Fibroblast of peridontal ligament (primary cell): ENCODE measurements at regions not wholly inside any gene's neighbourhood (a gene's known extent, or its start where the extent isn't known, plus 50 kb on each side); places are given as distances from the start of the nearest gene placed in this dataset.
A peak's percentile ranks its signal among the peaks of the same experiment; 100 is the strongest.
"Not testable (repeated sequence)": the region's sequence is repeated elsewhere in the genome, so short reads cannot be mapped to it uniquely, and the experiment has no call there.

Experiments used
- DNase-seq: peaks from one replicate; pipeline ENCODE4 v3.0.0-alpha.2; 2010; ENCODE audit errors: extremely low read depth

GRCh38 chr13:83485101-83485500, 397.2 kb downstream of the SLITRK1 start:
- no peak for DNase-seq

GRCh38 chr13:83471011-83471410, 411.3 kb downstream of the SLITRK1 start:
- DNase-seq, result no peak

- DNase-seq, result peak; percentile 28
These were observed 412.0 kb downstream of the SLITRK1 start for GRCh38 chr13:83470133-83470797.

- no peak for DNase-seq
These were observed 428.6 kb downstream of the SLITRK1 start for GRCh38 chr13:83453723-83454122.

GRCh38 chr13:83453300-83453699, 429.0 kb downstream of the SLITRK1 start:
- no peak for DNase-seq

- no peak for DNase-seq
These were observed 429.9 kb downstream of the SLITRK1 start for GRCh38 chr13:83452292-83452950.

GRCh38 chr13:83450591-83450990, 431.7 kb downstream of the SLITRK1 start:
- peak; percentile 9 for DNase-seq

- DNase-seq, result peak; percentile 63
These were observed 432.4 kb downstream of the SLITRK1 start for GRCh38 chr13:83449668-83450395.

- no peak for DNase-seq
These were observed 441.8 kb downstream of the SLITRK1 start for GRCh38 chr13:83440465-83440864.

GRCh38 chr13:83439464-83439863, 442.8 kb downstream of the SLITRK1 start:
- not testable (repeated sequence) for DNase-seq

- no peak for DNase-seq
These were observed 458.4 kb downstream of the SLITRK1 start for GRCh38 chr13:83423861-83424260.

GRCh38 chr13:83423381-83423780, 458.9 kb downstream of the SLITRK1 start:
- no peak for DNase-seq

GRCh38 chr13:83414393-83414792, 467.9 kb downstream of the SLITRK1 start:
- peak; percentile 9 for DNase-seq

- peak; percentile 20 for DNase-seq
These were observed 495.7 kb downstream of the SLITRK1 start for GRCh38 chr13:83386609-83387008.

GRCh38 chr13:83378908-83379307, 503.4 kb downstream of the SLITRK1 start:
- no peak for DNase-seq

- DNase-seq, result peak; percentile 92
These were observed 504.8 kb downstream of the SLITRK1 start for GRCh38 chr13:83377491-83377890.

- no peak for DNase-seq
These were observed 509.5 kb downstream of the SLITRK1 start for GRCh38 chr13:83372786-83373185.

- DNase-seq, result no peak
These were observed 516.6 kb downstream of the SLITRK1 start for GRCh38 chr13:83365723-83366122.

GRCh38 chr13:83355041-83355440, 527.2 kb downstream of the SLITRK1 start:
- no peak for DNase-seq

GRCh38 chr13:83352391-83352790, 529.9 kb downstream of the SLITRK1 start:
- DNase-seq, result no peak

GRCh38 chr13:83350569-83350968, 531.7 kb downstream of the SLITRK1 start:
- peak; percentile 67 for DNase-seq

GRCh38 chr13:83344518-83344917, 537.8 kb downstream of the SLITRK1 start:
- DNase-seq, result no peak

GRCh38 chr13:83340170-83340569, 542.1 kb downstream of the SLITRK1 start:
- DNase-seq, result no peak
